NT2/D1 (cell line): ENCODE measurements at regions not wholly inside any gene's neighbourhood (a gene's known extent, or its start where the extent isn't known, plus 50 kb on each side); places are given as distances from the start of the nearest gene placed in this dataset.

Experiments
- DNase-seq: peaks from one replicate; pipeline ENCODE4 v3.0.0-alpha.2; 2011; ENCODE audit warnings: low read depth, low spot score
- H3K27me3 ChIP-seq: 2 replicates; pipeline ENCODE4 v1.6.0; 2011; ENCODE audit warnings: mild to moderate bottlenecking; ENCODE audit not compliant: insufficient read length, insufficient read depth
- H3K36me3 ChIP-seq: 2 replicates; pipeline ENCODE4 v1.6.1; 2011; ENCODE audit warnings: mild to moderate bottlenecking, low read length, mixed read lengths; ENCODE audit not compliant: insufficient read depth, insufficient read length
- H3K4me1 ChIP-seq: 2 replicates; pipeline ENCODE4 v1.5.1; 2011; ENCODE audit not compliant: insufficient read depth, insufficient read length
- H3K4me3 ChIP-seq: 2 replicates; pipeline ENCODE4 v1.5.1; 2011; ENCODE audit warnings: low read depth; ENCODE audit not compliant: insufficient read length
- H3K9ac ChIP-seq: 2 replicates; pipeline ENCODE4 v1.6.0; 2011; ENCODE audit warnings: low read depth; ENCODE audit not compliant: insufficient read length
- H3K9me3 ChIP-seq: 2 replicates; pipeline ENCODE4 v1.5.1; 2011; ENCODE audit warnings: mild to moderate bottlenecking, low read length; ENCODE audit not compliant: insufficient read depth
- SUZ12 ChIP-seq: IDR thresholded peaks from 2 replicates; pipeline ENCODE4 v1.6.1; 2011; ENCODE audit not compliant: insufficient read length, insufficient read depth; ENCODE audit errors: extremely low read depth
- YY1 ChIP-seq: IDR thresholded peaks from 2 replicates; pipeline ENCODE4 v1.6.1; 2011; ENCODE audit not compliant: insufficient read length, insufficient read depth
- ZNF274 ChIP-seq: IDR thresholded peaks from 2 replicates; pipeline ENCODE4 v1.6.1; 2011; ENCODE audit warnings: mild to moderate bottlenecking, low read depth, low read length

GRCh38 chr1:177592624-177593023, 377.2 kb downstream of the SEC16B start:
- DNase-seq, result no peak
- Histone ChIP-seq H3K4me3 (no peak overlapping the region), H3K9ac (no peak overlapping the region), H3K27me3 (no peaks in the 10 kb centered on the region), H3K36me3 (no peaks in the 10 kb centered on the region), H3K4me1 (no peaks in the 10 kb centered on the region), H3K9me3 (no peaks in the 10 kb centered on the region)
- TF ChIP-seq YY1, result no peak
- no peak for TF ChIP-seq SUZ12
- no peak for TF ChIP-seq ZNF274

- DNase-seq, result no peak
- Histone ChIP-seq H3K9me3 (no peaks in the 10 kb centered on the region), H3K27me3 (no peaks in the 10 kb centered on the region), H3K4me3 (no peak overlapping the region), H3K4me1 (no peaks in the 10 kb centered on the region), H3K9ac (no peak overlapping the region), H3K36me3 (no peaks in the 10 kb centered on the region)
- TF ChIP-seq ZNF274 (no peak), YY1 (no peak), SUZ12 (no peak)
Observed at GRCh38 chr1:177591155-177591554, 378.7 kb downstream of the SEC16B start.

- TF ChIP-seq YY1, result no peak
- no peak for TF ChIP-seq ZNF274
- TF ChIP-seq SUZ12, result no peak
- no peak for DNase-seq
Observed at GRCh38 chr1:177589166-177589565, 380.7 kb downstream of the SEC16B start.

GRCh38 chr1:177586429-177586828, 383.4 kb downstream of the SEC16B start:
- no peak overlapping the region for H3K4me3 ChIP-seq
- TF ChIP-seq ZNF274, result no peak
- no peak for TF ChIP-seq YY1
- TF ChIP-seq SUZ12, result no peak
- no peaks in the 10 kb centered on the region for H3K27me3 ChIP-seq

More at GRCh38 chr1:177589166-177589565, 380.7 kb downstream of the SEC16B start:
- H3K9me3 ChIP-seq, result no peaks in the 10 kb centered on the region
- no peaks in the 10 kb centered on the region for H3K27me3 ChIP-seq
- no peaks in the 10 kb centered on the region for H3K36me3 ChIP-seq
- H3K9ac ChIP-seq, result no peak overlapping the region
- H3K4me1 ChIP-seq, result no peaks in the 10 kb centered on the region
- no peak overlapping the region for H3K4me3 ChIP-seq

GRCh38 chr1:177585302-177586220, 384.3 kb downstream of the SEC16B start:
- H3K4me3 ChIP-seq, result no peak overlapping the region
- no peak for TF ChIP-seq ZNF274
- no peak for TF ChIP-seq YY1
- TF ChIP-seq SUZ12, result no peak
- DNase-seq, result no peak
- H3K4me1 ChIP-seq, result no peaks in the 10 kb centered on the region
- no peaks in the 10 kb centered on the region for H3K9me3 ChIP-seq
- H3K36me3 ChIP-seq, result no peaks in the 10 kb centered on the region
- H3K9ac ChIP-seq, result no peak overlapping the region
- H3K27me3 ChIP-seq, result no peaks in the 10 kb centered on the region

More at GRCh38 chr1:177586429-177586828, 383.4 kb downstream of the SEC16B start:
- no peak for DNase-seq
- H3K9me3 ChIP-seq, result no peaks in the 10 kb centered on the region
- H3K9ac ChIP-seq, result no peak overlapping the region
- H3K4me1 ChIP-seq, result no peaks in the 10 kb centered on the region
- H3K36me3 ChIP-seq, result no peaks in the 10 kb centered on the region

GRCh38 chr1:177573901-177574300, 396.0 kb downstream of the SEC16B start:
- Histone ChIP-seq H3K4me3 (no peak overlapping the region), H3K4me1 (no peaks in the 10 kb centered on the region), H3K9ac (no peak overlapping the region), H3K9me3 (no peaks in the 10 kb centered on the region), H3K27me3 (no peaks in the 10 kb centered on the region), H3K36me3 (no peaks in the 10 kb centered on the region)
- TF ChIP-seq ZNF274 (no peak), YY1 (no peak)
- DNase-seq, result no peak

- Histone ChIP-seq H3K4me1 (no peaks in the 10 kb centered on the region), H3K9me3 (no peaks in the 10 kb centered on the region), H3K27me3 (no peaks in the 10 kb centered on the region), H3K4me3 (no peak overlapping the region), H3K36me3 (no peaks in the 10 kb centered on the region), H3K9ac (no peak overlapping the region)
- no peak for DNase-seq
- TF ChIP-seq ZNF274, result no peak
- TF ChIP-seq SUZ12, result no peak
- no peak for TF ChIP-seq YY1
Observed at GRCh38 chr1:177571485-177572076, 398.3 kb downstream of the SEC16B start.
